ENCODE measurements at regions not wholly inside any gene's neighbourhood (a gene's known extent, or its start where the extent isn't known, plus 50 kb on each side); places are given as distances from the start of the nearest gene placed in this dataset.
"Not testable (repeated sequence)": the region's sequence is repeated elsewhere in the genome, so short reads cannot be mapped to it uniquely, and the experiment has no call there.

- DNase-seq, result peak; percentile 27
These were observed 629.3 kb upstream of the RGMB start for GRCh38 chr5:98144116-98144515.

GRCh38 chr5:98144710-98145109 is 628.8 kb upstream of the RGMB start:
- no peak for DNase-seq

GRCh38 chr5:98157368-98157767 is 616.1 kb upstream of the RGMB start:
- no peak for DNase-seq

GRCh38 chr5:98158440-98158839 is 615.0 kb upstream of the RGMB start:
- DNase-seq, result no peak

- DNase-seq, result no peak
These were observed 609.5 kb upstream of the RGMB start for GRCh38 chr5:98163796-98164493.

- DNase-seq, result no peak
These were observed 604.6 kb upstream of the RGMB start for GRCh38 chr5:98168871-98169270.

- DNase-seq, result no peak
These were observed 602.5 kb upstream of the RGMB start for GRCh38 chr5:98170994-98171393.

GRCh38 chr5:98173334-98173733 is 600.1 kb upstream of the RGMB start:
- DNase-seq, result peak; percentile 72

GRCh38 chr5:98175474-98175873 is 598.0 kb upstream of the RGMB start:
- no peak for DNase-seq

GRCh38 chr5:98179791-98180755 is 593.4 kb upstream of the RGMB start:
- DNase-seq, result no peak

- DNase-seq, result peak; percentile 55
These were observed 587.3 kb upstream of the RGMB start for GRCh38 chr5:98186128-98186527.

GRCh38 chr5:98187945-98188344 is 585.5 kb upstream of the RGMB start:
- DNase-seq, result no peak

GRCh38 chr5:98190344-98190743 is 583.1 kb upstream of the RGMB start:
- not testable (repeated sequence) for DNase-seq

- DNase-seq, result no peak
These were observed 579.3 kb upstream of the RGMB start for GRCh38 chr5:98193921-98194760.

- DNase-seq, result peak; percentile 34
These were observed 572.5 kb upstream of the RGMB start for GRCh38 chr5:98200726-98201541.

- DNase-seq, result no peak
These were observed 568.7 kb upstream of the RGMB start for GRCh38 chr5:98204798-98205197.

GRCh38 chr5:98205691-98206461 is 567.6 kb upstream of the RGMB start:
- DNase-seq, result peak; percentile 62

- DNase-seq, result no peak
These were observed 566.9 kb upstream of the RGMB start for GRCh38 chr5:98206566-98206965.

GRCh38 chr5:98209418-98209817 is 564.0 kb upstream of the RGMB start:
- no peak for DNase-seq

- DNase-seq, result peak; percentile 77
These were observed 559.0 kb upstream of the RGMB start for GRCh38 chr5:98214240-98215051.

Data from fibroblast of skin of back (primary cell).